ENCODE measurements at regions not wholly inside any gene's neighbourhood (a gene's known extent, or its start where the extent isn't known, plus 50 kb on each side); places are given as distances from the start of the nearest gene placed in this dataset.
"Not testable (repeated sequence)": the region's sequence is repeated elsewhere in the genome, so short reads cannot be mapped to it uniquely, and the experiment has no call there.

GRCh38 chr5:159804121-159804520, 112.2 kb upstream of the ADRA1B start:
- H3K36me3 Mint-ChIP-seq (ENCODE audit: low read depth): peaks cover 9% of the 10 kb centered on the region; the same call in 1 of the 2 replicates
- H3K4me3 Mint-ChIP-seq: no peak overlapping the region
- DNase-seq: no peak
- peaks cover 26% of the 10 kb centered on the region for H3K4me1 Mint-ChIP-seq (ENCODE audit: low read depth)
- H3K27me3 Mint-ChIP-seq (ENCODE audit: insufficient read depth): peaks cover 9% of the 10 kb centered on the region
- no peak overlapping the region for H3K27ac Mint-ChIP-seq
- TF ChIP-seq CTCF (IDR thresholded peaks at IDR 0.05): no peak
- H3K9me3 Mint-ChIP-seq: peaks cover 5% of the 10 kb centered on the region; the same call in 1 of the 2 replicates

GRCh38 chr5:159805021-159805420, 111.3 kb upstream of the ADRA1B start:
- peaks cover 5% of the 10 kb centered on the region; the same call in 1 of the 2 replicates for H3K9me3 Mint-ChIP-seq
- TF ChIP-seq CTCF (IDR thresholded peaks at IDR 0.05): no peak
- peaks cover 8% of the 10 kb centered on the region for H3K27me3 Mint-ChIP-seq (ENCODE audit: insufficient read depth)

DNA sequence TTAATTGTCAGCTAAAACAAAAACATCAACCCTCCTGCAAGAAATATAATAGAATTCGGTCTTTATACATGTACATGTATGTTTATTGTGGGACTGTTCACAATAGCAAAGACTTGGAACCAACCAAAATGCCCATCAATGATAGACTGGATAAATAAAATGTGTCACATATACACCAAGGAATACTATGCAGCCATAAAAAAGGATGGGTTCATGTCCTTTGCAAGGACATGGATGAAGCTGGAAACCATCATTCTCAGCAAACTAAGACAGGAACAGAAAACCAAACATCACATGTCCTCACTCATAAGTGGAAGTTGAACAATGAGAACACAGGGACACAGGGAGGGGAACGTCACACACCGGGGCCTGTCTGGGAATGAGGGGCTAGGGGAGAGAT, 109.1 kb upstream of the ADRA1B start:
- H3K36me3 Mint-ChIP-seq (ENCODE audit: low read depth); H3K27me3 Mint-ChIP-seq (ENCODE audit: insufficient read depth); H3K27ac Mint-ChIP-seq; H3K9me3 Mint-ChIP-seq; DNase-seq; H3K4me3 Mint-ChIP-seq: not testable (repeated sequence)
- H3K4me1 Mint-ChIP-seq (ENCODE audit: low read depth): peaks cover 26% of the 10 kb centered on the region

More at GRCh38 chr5:159805021-159805420, 111.3 kb upstream of the ADRA1B start:
- peaks cover 26% of the 10 kb centered on the region for H3K4me1 Mint-ChIP-seq (ENCODE audit: low read depth)
- H3K4me3 Mint-ChIP-seq: no peak overlapping the region
- H3K36me3 Mint-ChIP-seq (ENCODE audit: low read depth): peaks cover 9% of the 10 kb centered on the region; the same call in 1 of the 2 replicates
- no peak for DNase-seq
- no peak overlapping the region for H3K27ac Mint-ChIP-seq

- no peak for DNase-seq
- Mint-ChIP-seq H3K27ac (no peak overlapping the region), H3K4me3 (no peak overlapping the region), H3K36me3 (ENCODE audit: low read depth) (peaks cover 9% of the 10 kb centered on the region; the same call in 1 of the 2 replicates), H3K9me3 (peaks cover 5% of the 10 kb centered on the region; the same call in 1 of the 2 replicates), H3K4me1 (ENCODE audit: low read depth) (peaks cover 28% of the 10 kb centered on the region), H3K27me3 (ENCODE audit: insufficient read depth) (peaks cover 3% of the 10 kb centered on the region; the same call in 1 of the 2 replicates)
- no peak for TF ChIP-seq CTCF (IDR thresholded peaks at IDR 0.05)
Measured at GRCh38 chr5:159807586-159807985, 108.7 kb upstream of the ADRA1B start.

GRCh38 chr5:159811712-159812111, 104.6 kb upstream of the ADRA1B start:
- Mint-ChIP-seq H3K27me3 (ENCODE audit: insufficient read depth) (no peaks in the 10 kb centered on the region), H3K27ac (no peak overlapping the region), H3K9me3 (no peaks in the 10 kb centered on the region), H3K4me1 (ENCODE audit: low read depth) (peaks cover 41% of the 10 kb centered on the region), H3K4me3 (no peak overlapping the region), H3K36me3 (ENCODE audit: low read depth) (no peaks in the 10 kb centered on the region; the same call in none of the 2 replicates)
- no peak for TF ChIP-seq CTCF (IDR thresholded peaks at IDR 0.05)
- no peak for DNase-seq

DNA sequence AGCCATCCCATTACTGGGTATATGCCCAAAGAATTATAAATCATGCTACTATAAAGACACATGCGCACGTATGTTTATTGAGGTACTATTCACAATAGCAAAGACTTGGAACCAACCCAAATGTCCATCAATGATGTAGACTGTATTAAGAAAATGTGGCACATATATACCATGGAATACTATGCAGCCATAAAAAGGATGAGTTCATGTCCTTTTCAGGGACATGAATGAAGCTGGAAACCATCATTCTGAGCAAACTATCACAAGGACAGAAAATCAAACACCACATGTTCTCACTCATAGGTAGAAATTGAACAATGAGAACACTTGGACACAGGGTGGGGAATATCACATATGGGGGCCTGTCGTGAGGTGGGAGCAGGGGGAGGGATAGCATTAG, 103.5 kb upstream of the ADRA1B start:
- H3K27me3 Mint-ChIP-seq (ENCODE audit: insufficient read depth); H3K36me3 Mint-ChIP-seq (ENCODE audit: low read depth); H3K27ac Mint-ChIP-seq; DNase-seq; H3K4me3 Mint-ChIP-seq; H3K9me3 Mint-ChIP-seq: not testable (repeated sequence)
- H3K4me1 Mint-ChIP-seq (ENCODE audit: low read depth): peaks cover 43% of the 10 kb centered on the region

DNA sequence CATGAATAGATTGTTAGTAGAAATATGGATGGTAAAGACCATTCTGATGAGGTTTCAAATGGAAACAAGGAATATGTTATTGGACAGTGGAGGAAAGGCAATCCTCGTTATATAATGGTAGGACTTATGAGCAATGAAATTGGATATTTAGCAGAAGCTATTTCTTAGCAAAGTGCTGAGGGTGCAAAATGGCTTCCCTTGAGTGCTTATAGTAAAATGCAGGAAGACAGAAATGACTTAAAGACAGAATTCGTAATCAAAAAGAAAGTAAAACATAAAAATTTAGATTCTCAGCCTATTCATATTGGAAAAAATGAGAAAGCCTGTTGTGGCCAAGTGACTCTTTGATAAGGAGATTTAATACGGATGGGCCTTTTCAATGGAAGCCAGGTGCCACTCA, 102.1 kb upstream of the ADRA1B start:
- DNase-seq: no peak
- TF ChIP-seq CTCF (IDR thresholded peaks at IDR 0.05): no peak
- Mint-ChIP-seq H3K4me3 (no peak overlapping the region), H3K9me3 (no peaks in the 10 kb centered on the region), H3K4me1 (ENCODE audit: low read depth) (peaks cover 46% of the 10 kb centered on the region), H3K36me3 (ENCODE audit: low read depth) (no peaks in the 10 kb centered on the region; the same call in 1 of the 2 replicates), H3K27me3 (ENCODE audit: insufficient read depth) (no peaks in the 10 kb centered on the region; the same call in 1 of the 2 replicates), H3K27ac (no peak overlapping the region)

All from HFFc6 (cell line).